Prostate gland (tissue), 2 donors: ENCODE measurements at regions not wholly inside any gene's neighbourhood (a gene's known extent, or its start where the extent isn't known, plus 50 kb on each side); places are given as distances from the start of the nearest gene placed in this dataset.

Experiments used
- CTCF ChIP-seq, 4 experiments: fragments of 200-600 bp in 2 of 4; fragments of 450-650 bp in 2 of 4; sonication (generic) in 2 of 4; IDR thresholded peaks; 1 replicate in 3 of 4; 2 replicates in 1 of 4; pipeline ENCODE4 v1.5.1; 2016 to 2019; ENCODE audit warnings: antibody characterized with exemption in 4 of 4, mild to moderate bottlenecking in 2 of 4, moderate library complexity in 2 of 4
- POLR2A ChIP-seq: fragments of 450-650 bp; IDR thresholded peaks from one replicate; pipeline ENCODE4 v1.6.1; 2016; ENCODE audit warnings: antibody characterized with exemption, mild to moderate bottlenecking
- POLR2AphosphoS5 ChIP-seq: sonication (generic); formaldehyde crosslinking; IDR thresholded peaks from one replicate; pipeline ENCODE4 v1.6.1; 2017; ENCODE audit warnings: antibody characterized with exemption

GRCh38 chr4:27759611-27760575 is 899.3 kb downstream of the STIM2 start:
- no peak for TF ChIP-seq CTCF (IDR thresholded peaks at IDR 0.05)
- no peak for TF ChIP-seq POLR2AphosphoS5
- TF ChIP-seq POLR2A: no peak
